Glomerular visceral epithelial cell (primary cell): ENCODE measurements at regions not wholly inside any gene's neighbourhood (a gene's known extent, or its start where the extent isn't known, plus 50 kb on each side); places are given as distances from the start of the nearest gene placed in this dataset.

Experiments used
- DNase-seq: peaks from one replicate; pipeline ENCODE4 v3.0.0-alpha.2; 2016; ENCODE audit errors: extremely low spot score

DNA sequence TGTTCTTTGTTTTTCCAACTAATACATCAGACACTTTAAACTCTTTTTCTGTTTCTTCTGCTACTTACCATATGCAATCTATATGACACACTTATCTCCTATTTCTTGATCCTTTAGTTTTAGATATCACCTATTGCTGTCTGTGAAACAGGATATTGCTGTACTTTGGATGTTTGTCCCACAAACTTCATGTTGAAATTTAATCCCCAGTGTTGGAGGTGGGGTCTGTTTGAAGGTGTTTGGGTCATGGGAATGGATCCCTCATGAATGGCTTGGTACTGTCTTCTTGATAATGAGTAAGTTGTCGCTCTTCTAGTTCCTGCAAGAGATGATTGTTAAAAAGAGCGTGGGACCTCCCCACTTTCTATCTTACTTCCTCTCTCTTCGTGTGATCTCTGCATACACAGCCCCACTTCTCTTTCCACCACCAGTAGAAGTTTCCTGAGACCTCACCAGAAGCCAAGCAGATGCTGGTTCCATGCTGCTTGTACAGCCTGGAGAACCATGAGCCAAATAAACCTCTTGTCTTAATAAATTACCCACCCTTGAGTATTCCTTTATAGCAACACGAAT lies 244.2 kb downstream of the NHLRC3 start:
- DNase-seq = no peak

GRCh38 chr13:39283072-39283471 lies 244.8 kb downstream of the NHLRC3 start:
- DNase-seq = no peak

DNA sequence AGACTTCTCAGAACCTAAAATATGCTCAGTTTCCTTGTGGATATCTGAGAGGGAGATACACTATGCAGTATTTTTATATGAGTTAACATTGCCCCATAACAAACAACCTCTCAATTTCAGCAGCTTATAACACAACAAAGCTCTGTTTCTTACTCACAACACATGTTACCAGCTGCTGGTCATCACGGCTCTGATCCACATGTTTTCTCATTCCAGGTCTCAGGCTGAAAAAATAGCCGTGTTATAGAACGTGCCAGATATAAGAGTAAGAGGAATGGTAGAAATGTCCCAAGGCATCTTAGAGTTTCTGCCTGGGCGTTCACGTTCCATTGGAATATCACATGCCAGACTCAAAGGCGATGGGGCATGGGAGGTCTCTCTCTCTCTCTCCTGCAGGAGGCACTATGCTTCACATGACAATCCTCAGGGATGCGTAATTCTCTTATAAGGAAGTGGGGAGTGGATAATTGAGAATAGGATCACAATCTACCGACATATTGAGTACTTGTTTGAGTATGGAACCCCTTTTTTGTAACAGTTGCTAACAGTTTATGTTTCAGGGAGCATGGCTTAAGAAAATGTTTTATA lies 246.6 kb downstream of the NHLRC3 start:
- DNase-seq = no peak
